NB4 (cell line): ENCODE measurements at regions not wholly inside any gene's neighbourhood (a gene's known extent, or its start where the extent isn't known, plus 50 kb on each side); places are given as distances from the start of the nearest gene placed in this dataset.

Experiments
- CTCF ChIP-seq: IDR thresholded peaks from one replicate; pipeline ENCODE4 v1.5.1; 2012; ENCODE audit warnings: low read depth, low read length
- POLR2A ChIP-seq: IDR thresholded peaks from 2 replicates; pipeline ENCODE4 v1.6.1; 2011; ENCODE audit warnings: mild to moderate bottlenecking; ENCODE audit not compliant: insufficient read length; ENCODE audit errors: extremely low read depth
- TF ChIP-seq, protein P1 (sequence below): IDR thresholded peaks from 2 replicates; pipeline ENCODE4 v1.6.1; 2011; ENCODE audit warnings: low read depth, low read length

GRCh38 chr2:147473075-147473474 lies 371.8 kb upstream of the ACVR2A start:
- TF ChIP-seq POLR2A, result no peak
- no peak for TF ChIP-seq CTCF
- TF ChIP-seq, protein P1, sequence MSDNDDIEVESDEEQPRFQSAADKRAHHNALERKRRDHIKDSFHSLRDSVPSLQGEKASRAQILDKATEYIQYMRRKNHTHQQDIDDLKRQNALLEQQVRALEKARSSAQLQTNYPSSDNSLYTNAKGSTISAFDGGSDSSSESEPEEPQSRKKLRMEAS, result no peak
